Type B pancreatic cell (in vitro differentiated cells): ENCODE measurements at regions not wholly inside any gene's neighbourhood (a gene's known extent, or its start where the extent isn't known, plus 50 kb on each side); places are given as distances from the start of the nearest gene placed in this dataset.
"Not testable (repeated sequence)": the region's sequence is repeated elsewhere in the genome, so short reads cannot be mapped to it uniquely, and the experiment has no call there.

Experiments used
- DNase-seq: peaks from one replicate; pipeline ENCODE4 v3.0.0; 2021; ENCODE audit warnings: mixed read lengths; ENCODE audit not compliant: unreplicated experiment; ENCODE audit errors: extremely low spot score
- H3K27ac Mint-ChIP-seq: 2 replicates; pipeline ENCODE4 v1.8.0; 2021; ENCODE audit warnings: mild to moderate bottlenecking, mixed read lengths
- H3K27me3 Mint-ChIP-seq: 2 replicates; pipeline ENCODE4 v1.8.0; 2021; ENCODE audit warnings: mixed read lengths
- H3K36me3 Mint-ChIP-seq: 2 replicates; pipeline ENCODE4 v1.8.0; 2021; ENCODE audit warnings: mixed read lengths
- H3K4me1 Mint-ChIP-seq: one replicate; pipeline ENCODE4 v1.8.0; 2021; ENCODE audit warnings: mixed read lengths; ENCODE audit not compliant: unreplicated experiment
- H3K4me3 Mint-ChIP-seq: 2 replicates; pipeline ENCODE4 v1.8.0; 2021; ENCODE audit warnings: mild to moderate bottlenecking, mixed read lengths
- H3K9me3 Mint-ChIP-seq: 2 replicates; pipeline ENCODE4 v1.8.0; 2021; ENCODE audit warnings: mixed read lengths
- TF ChIP-seq, protein P1 (sequence below): fragments of 200-600 bp; sonication (generic); conservative IDR thresholded peaks from 2 replicates; pipeline ENCODE4 v1.5.0; 2021; ENCODE audit warnings: antibody characterized with exemption, mild to moderate bottlenecking

DNA sequence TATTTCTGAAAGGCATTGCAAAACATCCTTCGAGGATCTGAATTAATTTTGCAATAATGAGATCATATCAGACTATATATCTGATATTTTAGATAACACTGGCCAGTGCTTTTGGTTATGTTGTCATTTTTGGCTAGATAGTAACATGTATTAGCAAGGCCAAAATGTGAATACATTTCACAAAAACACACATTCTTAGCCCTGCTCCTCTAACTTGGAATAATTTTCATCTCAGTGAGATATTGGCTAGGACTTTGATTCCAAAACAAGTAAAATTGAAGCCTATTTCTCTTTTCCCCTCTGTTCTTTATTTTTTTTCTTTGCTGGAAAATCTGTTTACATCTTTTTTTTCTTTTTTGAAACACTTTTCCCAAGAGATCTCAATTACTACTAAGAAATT lies 466.8 kb upstream of the CDH4 start:
- Mint-ChIP-seq H3K27me3 (peaks cover 36% of the 10 kb centered on the region), H3K4me3 (no peak overlapping the region), H3K36me3 (no peaks in the 10 kb centered on the region), H3K9me3 (no peaks in the 10 kb centered on the region), H3K4me1 (no peaks in the 10 kb centered on the region), H3K27ac (no peak overlapping the region)
- TF ChIP-seq, protein P1, sequence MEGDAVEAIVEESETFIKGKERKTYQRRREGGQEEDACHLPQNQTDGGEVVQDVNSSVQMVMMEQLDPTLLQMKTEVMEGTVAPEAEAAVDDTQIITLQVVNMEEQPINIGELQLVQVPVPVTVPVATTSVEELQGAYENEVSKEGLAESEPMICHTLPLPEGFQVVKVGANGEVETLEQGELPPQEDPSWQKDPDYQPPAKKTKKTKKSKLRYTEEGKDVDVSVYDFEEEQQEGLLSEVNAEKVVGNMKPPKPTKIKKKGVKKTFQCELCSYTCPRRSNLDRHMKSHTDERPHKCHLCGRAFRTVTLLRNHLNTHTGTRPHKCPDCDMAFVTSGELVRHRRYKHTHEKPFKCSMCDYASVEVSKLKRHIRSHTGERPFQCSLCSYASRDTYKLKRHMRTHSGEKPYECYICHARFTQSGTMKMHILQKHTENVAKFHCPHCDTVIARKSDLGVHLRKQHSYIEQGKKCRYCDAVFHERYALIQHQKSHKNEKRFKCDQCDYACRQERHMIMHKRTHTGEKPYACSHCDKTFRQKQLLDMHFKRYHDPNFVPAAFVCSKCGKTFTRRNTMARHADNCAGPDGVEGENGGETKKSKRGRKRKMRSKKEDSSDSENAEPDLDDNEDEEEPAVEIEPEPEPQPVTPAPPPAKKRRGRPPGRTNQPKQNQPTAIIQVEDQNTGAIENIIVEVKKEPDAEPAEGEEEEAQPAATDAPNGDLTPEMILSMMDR = no peak
- DNase-seq = no peak

DNA sequence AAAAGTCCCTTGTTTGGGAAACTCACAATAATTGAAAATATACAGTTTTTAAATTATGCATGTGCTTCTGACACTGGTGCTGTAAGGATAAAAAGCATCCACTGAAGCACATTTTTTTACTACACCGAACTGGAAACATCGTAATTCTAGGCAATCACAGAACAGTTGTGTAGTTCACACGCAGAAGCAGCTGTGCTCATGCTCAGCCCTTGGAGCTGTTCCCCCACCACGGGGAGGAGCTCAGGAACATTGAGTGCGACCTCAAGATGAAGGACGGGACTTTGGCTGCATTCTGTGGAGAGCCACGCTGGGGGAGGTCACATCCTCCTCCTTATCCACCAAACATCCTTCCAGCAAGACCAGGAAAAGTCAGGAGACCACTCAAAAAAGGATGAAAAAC lies 466.3 kb upstream of the CDH4 start:
- Mint-ChIP-seq H3K9me3 (no peaks in the 10 kb centered on the region), H3K4me3 (no peak overlapping the region), H3K4me1 (no peaks in the 10 kb centered on the region), H3K36me3 (no peaks in the 10 kb centered on the region), H3K27me3 (peaks cover 40% of the 10 kb centered on the region), H3K27ac (no peak overlapping the region)
- TF ChIP-seq, protein P1 = no peak
- DNase-seq = no peak

DNA sequence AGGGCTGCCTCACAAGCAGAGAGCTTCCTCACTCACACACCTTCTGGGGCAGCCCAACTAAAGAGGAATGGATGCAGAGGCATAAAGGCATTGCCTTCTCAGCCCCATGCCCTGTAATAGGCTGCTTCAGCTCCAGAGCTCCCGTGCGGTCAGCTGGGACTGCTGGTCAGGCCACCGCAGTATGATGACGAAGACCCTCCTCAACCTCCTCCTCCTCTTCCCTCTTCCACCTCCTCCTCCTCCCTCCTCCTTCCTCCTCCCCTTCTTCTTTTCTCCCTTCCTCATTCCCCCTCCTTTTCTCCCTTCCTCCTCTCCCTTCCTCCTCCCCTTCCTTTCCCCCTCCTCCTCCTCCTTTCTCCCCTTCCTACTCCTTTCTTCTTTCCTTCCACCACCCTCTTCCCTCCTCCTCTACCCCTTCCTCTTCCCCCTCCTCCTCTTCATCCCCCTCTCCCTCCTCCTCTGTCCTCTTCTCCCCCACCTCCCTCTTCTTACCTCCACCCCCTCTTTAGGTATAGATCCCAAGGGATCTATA lies 465.3 kb upstream of the CDH4 start:
- DNase-seq = no peak
- TF ChIP-seq, protein P1 = no peak
- Mint-ChIP-seq H3K27me3 (peaks cover 43% of the 10 kb centered on the region), H3K36me3 (no peaks in the 10 kb centered on the region), H3K27ac (no peak overlapping the region), H3K4me3 (no peak overlapping the region), H3K9me3 (no peaks in the 10 kb centered on the region), H3K4me1 (no peaks in the 10 kb centered on the region)

DNA sequence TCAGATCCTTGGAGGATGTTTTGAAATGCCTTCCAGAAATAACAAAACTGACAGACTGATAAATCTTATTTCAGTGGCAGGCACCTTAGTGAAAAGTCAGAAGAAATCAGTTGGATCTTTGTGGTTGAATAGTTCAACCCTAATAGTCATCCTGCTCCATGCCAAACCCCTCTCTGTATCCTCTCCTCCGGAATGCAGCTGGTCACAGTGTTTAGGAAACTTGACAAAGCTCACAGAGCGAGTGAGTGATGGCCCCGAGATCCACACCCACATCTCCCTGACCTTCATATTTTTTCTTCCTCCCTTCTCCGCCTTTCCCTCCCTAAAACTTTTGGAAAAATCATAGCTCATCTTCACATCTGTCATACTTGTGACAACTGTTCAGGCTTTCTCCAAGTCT lies 464.8 kb upstream of the CDH4 start:
- TF ChIP-seq, protein P1 = no peak
- DNase-seq = no peak
- Mint-ChIP-seq H3K36me3 (no peaks in the 10 kb centered on the region), H3K9me3 (no peaks in the 10 kb centered on the region), H3K4me1 (no peaks in the 10 kb centered on the region), H3K27me3 (peaks cover 46% of the 10 kb centered on the region), H3K4me3 (no peak overlapping the region), H3K27ac (no peak overlapping the region)

DNA sequence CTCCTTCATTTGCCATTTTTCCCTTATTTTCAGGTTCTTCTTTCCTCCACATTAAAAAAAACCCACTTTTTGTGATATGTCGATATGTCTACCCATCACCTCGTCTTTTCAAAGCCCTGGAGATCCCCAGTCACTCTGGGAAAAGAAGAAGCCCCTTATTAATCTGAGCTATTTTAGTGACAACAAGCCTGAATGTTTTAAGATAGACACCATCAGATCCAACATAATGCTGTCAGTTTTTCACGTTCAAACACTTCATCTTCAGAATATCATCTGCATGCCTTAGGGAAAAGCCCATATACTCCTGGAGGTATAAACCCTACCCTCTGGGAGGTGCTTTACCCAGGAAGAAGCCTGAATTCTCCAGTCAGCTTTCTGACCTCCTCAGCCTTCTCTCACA lies 464.0 kb upstream of the CDH4 start:
- no peak for DNase-seq
- TF ChIP-seq, protein P1 = no peak

DNA sequence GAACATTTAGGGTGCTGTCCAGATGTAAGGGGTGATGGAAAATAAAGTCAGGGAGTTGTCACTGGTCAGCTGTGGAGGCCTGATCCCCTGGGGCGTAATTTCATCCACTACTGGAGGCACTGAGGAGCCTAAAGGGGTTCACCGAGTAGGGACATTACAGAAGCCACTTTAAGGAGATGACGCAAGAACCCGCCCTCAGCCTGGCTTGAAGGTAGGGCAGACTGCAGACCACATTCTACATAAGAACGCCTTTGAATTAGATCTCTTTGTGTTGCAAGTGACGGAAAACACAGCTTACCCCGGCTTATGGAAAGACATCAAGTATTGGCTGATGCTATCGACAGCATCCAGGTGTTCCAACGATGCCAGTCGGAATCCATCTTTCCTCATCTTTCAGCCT lies 462.7 kb upstream of the CDH4 start:
- no peak for DNase-seq
- Mint-ChIP-seq H3K4me1 (no peaks in the 10 kb centered on the region), H3K27me3 (peaks cover 49% of the 10 kb centered on the region), H3K27ac (no peak overlapping the region), H3K36me3 (no peaks in the 10 kb centered on the region), H3K9me3 (no peaks in the 10 kb centered on the region), H3K4me3 (no peak overlapping the region)
- TF ChIP-seq, protein P1 = no peak

More for the DNA sequence above, 464.0 kb upstream of the CDH4 start:
- Mint-ChIP-seq H3K4me1 (no peaks in the 10 kb centered on the region), H3K27ac (no peak overlapping the region), H3K4me3 (no peak overlapping the region), H3K36me3 (no peaks in the 10 kb centered on the region), H3K27me3 (peaks cover 52% of the 10 kb centered on the region), H3K9me3 (no peaks in the 10 kb centered on the region)

DNA sequence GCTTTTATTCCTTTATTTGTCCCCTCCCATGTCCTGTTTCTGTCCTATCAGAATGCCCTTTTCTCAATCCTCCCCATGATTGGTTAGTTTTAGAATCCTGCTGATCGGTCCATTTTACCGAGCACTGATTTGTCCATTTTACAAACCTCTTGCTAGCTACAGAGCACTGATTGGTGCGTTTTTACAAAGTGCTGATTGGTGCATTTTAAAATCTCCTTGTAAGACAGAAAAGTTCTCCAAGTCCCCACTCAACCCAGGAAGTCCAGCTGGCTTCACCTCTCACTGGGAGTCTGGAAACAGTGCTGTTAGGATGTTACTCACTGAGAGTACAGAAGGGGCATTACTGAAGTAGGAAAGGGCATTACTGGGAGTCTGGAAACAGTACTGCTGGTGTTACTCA lies 461.7 kb upstream of the CDH4 start:
- H3K4me1 Mint-ChIP-seq, H3K36me3 Mint-ChIP-seq, H3K27ac Mint-ChIP-seq, H3K4me3 Mint-ChIP-seq, DNase-seq, H3K9me3 Mint-ChIP-seq: not testable (repeated sequence)
- H3K27me3 Mint-ChIP-seq = peaks cover 43% of the 10 kb centered on the region
